Chondrocyte (in vitro differentiated cells): ENCODE measurements at regions not wholly inside any gene's neighbourhood (a gene's known extent, or its start where the extent isn't known, plus 50 kb on each side); places are given as distances from the start of the nearest gene placed in this dataset.

Experiments
- DNase-seq: peaks from one replicate; pipeline ENCODE4 v3.0.0; 2021; ENCODE audit warnings: mixed read lengths, low spot score
- H3K27ac Mint-ChIP-seq: one replicate; pipeline ENCODE4 v1.8.0; 2021; ENCODE audit warnings: mild to moderate bottlenecking, moderate library complexity, mixed read lengths; ENCODE audit not compliant: unreplicated experiment
- H3K27me3 Mint-ChIP-seq: 2 replicates; pipeline ENCODE4 v1.8.0; 2021; ENCODE audit warnings: low read depth, mixed read lengths
- H3K36me3 Mint-ChIP-seq: 2 replicates; pipeline ENCODE4 v1.8.0; 2021; ENCODE audit warnings: low read depth, mixed read lengths
- H3K4me1 Mint-ChIP-seq: 2 replicates; pipeline ENCODE4 v1.8.0; 2021; ENCODE audit warnings: low read depth, mild to moderate bottlenecking, mixed read lengths
- H3K4me3 Mint-ChIP-seq: one replicate; pipeline ENCODE4 v1.8.0; 2021; ENCODE audit warnings: mild to moderate bottlenecking, moderate library complexity, mixed read lengths; ENCODE audit not compliant: unreplicated experiment
- H3K9me3 Mint-ChIP-seq: 2 replicates; pipeline ENCODE4 v1.8.0; 2021; ENCODE audit warnings: low read depth, mixed read lengths
- TF ChIP-seq, protein P1 (sequence below): fragments of 200-600 bp; sonication (generic); IDR thresholded peaks from 2 replicates; pipeline ENCODE4 v1.5.0; 2021; ENCODE audit warnings: antibody characterized with exemption, mild to moderate bottlenecking, moderate library complexity

GRCh38 chrX:39399387-39399786 is 598.1 kb downstream of the MID1IP1 start:
- Mint-ChIP-seq H3K9me3 (peaks cover 7% of the 10 kb centered on the region), H3K27ac (no peak overlapping the region), H3K27me3 (peaks cover 5% of the 10 kb centered on the region), H3K4me3 (no peak overlapping the region), H3K4me1 (no peaks in the 10 kb centered on the region), H3K36me3 (no peaks in the 10 kb centered on the region)
- DNase-seq = no peak
- TF ChIP-seq, protein P1, sequence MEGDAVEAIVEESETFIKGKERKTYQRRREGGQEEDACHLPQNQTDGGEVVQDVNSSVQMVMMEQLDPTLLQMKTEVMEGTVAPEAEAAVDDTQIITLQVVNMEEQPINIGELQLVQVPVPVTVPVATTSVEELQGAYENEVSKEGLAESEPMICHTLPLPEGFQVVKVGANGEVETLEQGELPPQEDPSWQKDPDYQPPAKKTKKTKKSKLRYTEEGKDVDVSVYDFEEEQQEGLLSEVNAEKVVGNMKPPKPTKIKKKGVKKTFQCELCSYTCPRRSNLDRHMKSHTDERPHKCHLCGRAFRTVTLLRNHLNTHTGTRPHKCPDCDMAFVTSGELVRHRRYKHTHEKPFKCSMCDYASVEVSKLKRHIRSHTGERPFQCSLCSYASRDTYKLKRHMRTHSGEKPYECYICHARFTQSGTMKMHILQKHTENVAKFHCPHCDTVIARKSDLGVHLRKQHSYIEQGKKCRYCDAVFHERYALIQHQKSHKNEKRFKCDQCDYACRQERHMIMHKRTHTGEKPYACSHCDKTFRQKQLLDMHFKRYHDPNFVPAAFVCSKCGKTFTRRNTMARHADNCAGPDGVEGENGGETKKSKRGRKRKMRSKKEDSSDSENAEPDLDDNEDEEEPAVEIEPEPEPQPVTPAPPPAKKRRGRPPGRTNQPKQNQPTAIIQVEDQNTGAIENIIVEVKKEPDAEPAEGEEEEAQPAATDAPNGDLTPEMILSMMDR = no peak

GRCh38 chrX:39401483-39402110 is 600.3 kb downstream of the MID1IP1 start:
- Mint-ChIP-seq H3K4me3 (no peak overlapping the region), H3K27me3 (peaks cover 12% of the 10 kb centered on the region), H3K36me3 (no peaks in the 10 kb centered on the region), H3K27ac (no peak overlapping the region), H3K4me1 (no peaks in the 10 kb centered on the region), H3K9me3 (peaks cover 10% of the 10 kb centered on the region)
- no peak for DNase-seq
- TF ChIP-seq, protein P1 = no peak

- Mint-ChIP-seq H3K4me3 (no peak overlapping the region), H3K9me3 (peaks cover 10% of the 10 kb centered on the region), H3K27ac (no peak overlapping the region), H3K36me3 (no peaks in the 10 kb centered on the region), H3K4me1 (no peaks in the 10 kb centered on the region), H3K27me3 (peaks cover 16% of the 10 kb centered on the region)
- TF ChIP-seq, protein P1 = no peak
- DNase-seq = no peak
These were observed 600.9 kb downstream of the MID1IP1 start for GRCh38 chrX:39402158-39402557.

DNA sequence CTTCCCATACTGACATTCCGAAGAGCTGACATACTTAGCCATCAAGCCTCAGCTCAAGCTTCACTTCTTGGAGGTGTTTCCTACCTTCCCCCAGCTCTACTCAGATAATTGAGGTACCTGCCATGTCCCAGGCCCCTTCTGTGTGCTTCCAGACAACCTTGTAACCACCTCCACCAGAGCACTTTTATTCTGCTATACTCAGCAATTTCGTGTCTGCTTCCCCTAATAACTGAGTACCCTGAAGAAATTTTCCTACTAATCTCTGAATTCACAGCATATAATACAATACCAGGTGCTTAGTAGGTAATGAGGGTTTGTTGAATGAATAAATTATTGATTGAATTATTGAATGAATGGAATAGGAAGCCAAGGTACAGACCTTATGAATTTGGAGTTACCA is 605.5 kb downstream of the MID1IP1 start:
- H3K27me3 Mint-ChIP-seq = peaks cover 21% of the 10 kb centered on the region
- DNase-seq = no peak
- H3K36me3 Mint-ChIP-seq = no peaks in the 10 kb centered on the region
- TF ChIP-seq, protein P1 = no peak
- H3K4me1 Mint-ChIP-seq = no peaks in the 10 kb centered on the region
- H3K27ac Mint-ChIP-seq = no peak overlapping the region
- peaks cover 7% of the 10 kb centered on the region for H3K9me3 Mint-ChIP-seq
- H3K4me3 Mint-ChIP-seq = no peak overlapping the region

- TF ChIP-seq, protein P1 = no peak
- no peaks in the 10 kb centered on the region for H3K36me3 Mint-ChIP-seq
- no peaks in the 10 kb centered on the region for H3K4me1 Mint-ChIP-seq
- DNase-seq = no peak
- no peak overlapping the region for H3K4me3 Mint-ChIP-seq
- peaks cover 20% of the 10 kb centered on the region for H3K27me3 Mint-ChIP-seq
- H3K27ac Mint-ChIP-seq = no peak overlapping the region
- peaks cover 4% of the 10 kb centered on the region for H3K9me3 Mint-ChIP-seq
These were observed 608.1 kb downstream of the MID1IP1 start for GRCh38 chrX:39409246-39409917.
